Prostate gland (tissue), 2 donors: ENCODE measurements at regions not wholly inside any gene's neighbourhood (a gene's known extent, or its start where the extent isn't known, plus 50 kb on each side); places are given as distances from the start of the nearest gene placed in this dataset.

Experiments used
- DNase-seq: peaks from one replicate; pipeline ENCODE4 v3.0.0-alpha.2; 2019; ENCODE audit warnings: low spot score
- H3K27ac ChIP-seq, 2 donors: fragments of 200-600 bp; sonication (generic); 2 replicates each; pipeline ENCODE4 v1.5.1; 2017 to 2019
- H3K27me3 ChIP-seq: fragments of 200-600 bp; sonication (generic); replicated peaks from 2 replicates; pipeline ENCODE4 v1.5.1; 2019; ENCODE audit not compliant: insufficient read depth
- H3K36me3 ChIP-seq, 2 donors: fragments of 200-600 bp; sonication (generic); 1 replicate in 1 of 2; 2 replicates in 1 of 2; pipeline versions ENCODE4 v1.5.1 to v1.8.1; 2017 to 2019
- H3K4me1 ChIP-seq: fragments of 200-600 bp; sonication (generic); replicated peaks from 2 replicates; pipeline ENCODE4 v1.5.1; 2019
- H3K4me3 ChIP-seq, 2 donors: fragments of 200-600 bp; sonication (generic); 2 replicates each; pipeline ENCODE4 v1.5.1; 2017 to 2019
- H3K9me3 ChIP-seq: fragments of 200-600 bp; sonication (generic); 2 replicates; pipeline ENCODE4 v1.5.1; 2017
- POLR2A ChIP-seq: fragments of 450-650 bp; IDR thresholded peaks from one replicate; pipeline ENCODE4 v1.6.1; 2016; ENCODE audit warnings: antibody characterized with exemption, mild to moderate bottlenecking
- POLR2AphosphoS5 ChIP-seq: sonication (generic); formaldehyde crosslinking; IDR thresholded peaks from one replicate; pipeline ENCODE4 v1.6.1; 2017; ENCODE audit warnings: antibody characterized with exemption
- WGBS: methylation state at CpG from one replicate; pipeline ENCODE4 v1.1.5; 2018; 5-methylcytosine and 5-hydroxymethylcytosine counted together
- intact Hi-C: fragments of 100-400 bp; cut with DNase I; formaldehyde crosslinking; loops from one replicate; pipeline ENCODE4 v1.14.2; 2022
- TF ChIP-seq, protein P1 (sequence below), 4 experiments: fragments of 200-600 bp in 2 of 4; fragments of 450-650 bp in 2 of 4; sonication (generic) in 2 of 4; IDR thresholded peaks; 1 replicate in 3 of 4; 2 replicates in 1 of 4; pipeline ENCODE4 v1.5.1; 2016 to 2019; ENCODE audit warnings: antibody characterized with exemption in 4 of 4, mild to moderate bottlenecking in 2 of 4, moderate library complexity in 2 of 4

DNA sequence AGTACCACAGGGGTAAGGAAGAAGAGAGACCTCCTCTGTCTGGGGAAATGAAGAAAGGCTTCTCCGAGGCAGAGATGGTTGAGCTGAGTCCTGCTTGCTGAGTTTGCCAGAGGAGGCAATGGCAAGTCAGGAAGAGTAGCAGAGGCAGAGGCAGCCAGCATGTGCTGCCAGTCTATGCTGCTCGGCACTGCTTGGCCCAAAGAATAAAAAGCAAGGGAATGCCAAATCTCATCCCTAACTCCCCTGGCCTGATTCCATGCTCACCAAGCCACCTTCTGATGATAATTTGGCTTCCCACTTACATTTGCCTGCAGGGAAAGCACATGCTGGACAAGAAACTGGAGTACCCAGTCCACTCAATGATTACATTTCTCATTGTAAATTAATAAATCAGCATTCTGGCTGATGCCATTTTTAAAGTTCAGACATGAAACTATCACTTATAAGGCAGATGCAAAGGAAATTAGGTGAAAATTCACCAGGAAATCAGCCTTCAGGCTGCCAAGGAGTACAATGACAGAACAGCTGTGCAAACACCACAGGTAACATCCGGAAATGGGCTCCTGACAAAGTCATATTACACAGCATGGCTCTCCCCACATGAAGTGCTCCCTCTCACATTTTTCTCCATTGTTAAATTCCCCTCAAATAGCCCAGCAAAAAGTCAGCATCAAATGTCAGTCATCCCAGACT, 245.9 kb downstream of the MTERF1 start:
- TF ChIP-seq, protein P1, sequence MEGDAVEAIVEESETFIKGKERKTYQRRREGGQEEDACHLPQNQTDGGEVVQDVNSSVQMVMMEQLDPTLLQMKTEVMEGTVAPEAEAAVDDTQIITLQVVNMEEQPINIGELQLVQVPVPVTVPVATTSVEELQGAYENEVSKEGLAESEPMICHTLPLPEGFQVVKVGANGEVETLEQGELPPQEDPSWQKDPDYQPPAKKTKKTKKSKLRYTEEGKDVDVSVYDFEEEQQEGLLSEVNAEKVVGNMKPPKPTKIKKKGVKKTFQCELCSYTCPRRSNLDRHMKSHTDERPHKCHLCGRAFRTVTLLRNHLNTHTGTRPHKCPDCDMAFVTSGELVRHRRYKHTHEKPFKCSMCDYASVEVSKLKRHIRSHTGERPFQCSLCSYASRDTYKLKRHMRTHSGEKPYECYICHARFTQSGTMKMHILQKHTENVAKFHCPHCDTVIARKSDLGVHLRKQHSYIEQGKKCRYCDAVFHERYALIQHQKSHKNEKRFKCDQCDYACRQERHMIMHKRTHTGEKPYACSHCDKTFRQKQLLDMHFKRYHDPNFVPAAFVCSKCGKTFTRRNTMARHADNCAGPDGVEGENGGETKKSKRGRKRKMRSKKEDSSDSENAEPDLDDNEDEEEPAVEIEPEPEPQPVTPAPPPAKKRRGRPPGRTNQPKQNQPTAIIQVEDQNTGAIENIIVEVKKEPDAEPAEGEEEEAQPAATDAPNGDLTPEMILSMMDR (IDR thresholded peaks at IDR 0.05) = no peak
- TF ChIP-seq POLR2AphosphoS5 = peak; percentile 65
- H3K27ac ChIP-seq = peak overlapping the region; percentile 30 to 42
- H3K27me3 ChIP-seq = no peaks in the 10 kb centered on the region
- WGBS = 38% methylated on average over 3 of the region's 3 CpGs
- DNase-seq = peak; percentile 64
- intact Hi-C loops = loop anchor here (10.0 kb wide), 1 partner anchor 550 kb away; no protein-coding TSS in a partner anchor
- no peaks in the 10 kb centered on the region for H3K36me3 ChIP-seq
- no peaks in the 10 kb centered on the region for H3K9me3 ChIP-seq
- H3K4me3 ChIP-seq = no peak overlapping the region
- H3K4me1 ChIP-seq = peaks cover 9% of the 10 kb centered on the region

DNA sequence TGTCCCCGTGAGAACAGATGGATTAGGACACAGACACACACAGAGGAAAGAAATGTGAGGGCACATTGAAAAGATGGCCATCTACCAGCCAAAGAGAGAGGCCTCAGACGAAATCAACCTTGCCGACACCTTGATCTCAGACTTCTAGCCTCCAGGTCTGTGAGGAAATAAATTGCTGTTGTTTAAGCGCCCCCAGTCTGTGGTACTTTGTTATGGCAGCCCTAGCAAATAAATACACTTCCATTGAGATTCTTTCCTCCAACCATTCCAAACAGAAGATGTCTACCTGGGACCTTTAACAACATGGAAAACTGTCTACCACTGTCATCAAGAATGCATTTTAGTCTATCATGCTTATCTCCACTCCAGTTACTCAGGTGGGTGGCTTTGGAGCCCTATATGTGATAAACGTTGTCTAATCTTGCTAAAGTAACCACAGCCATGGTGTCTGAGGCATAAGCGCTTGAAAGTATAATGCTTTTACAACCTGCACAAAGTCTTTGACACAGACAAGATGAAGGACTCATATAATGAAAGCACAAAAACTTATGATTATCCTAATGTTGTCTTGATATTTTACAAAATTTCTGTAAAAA, 244.3 kb downstream of the MTERF1 start:
- 73% methylated on average over 6 of the region's 6 CpGs for WGBS
- Histone ChIP-seq H3K36me3 (no peaks in the 10 kb centered on the region), H3K9me3 (no peaks in the 10 kb centered on the region), H3K4me3 (no peak overlapping the region), H3K27me3 (no peaks in the 10 kb centered on the region), H3K27ac (no peak overlapping the region), H3K4me1 (peaks cover 9% of the 10 kb centered on the region)
- TF ChIP-seq, protein P1 (IDR thresholded peaks at IDR 0.05) = peak in 3 of 4 experiments; percentile 29 to 59 (median 58)
- no peak for TF ChIP-seq POLR2A
- no peak for DNase-seq
- intact Hi-C loops = loop anchor here (10.0 kb wide), 1 partner anchor 551 kb away; no protein-coding TSS in a partner anchor

DNA sequence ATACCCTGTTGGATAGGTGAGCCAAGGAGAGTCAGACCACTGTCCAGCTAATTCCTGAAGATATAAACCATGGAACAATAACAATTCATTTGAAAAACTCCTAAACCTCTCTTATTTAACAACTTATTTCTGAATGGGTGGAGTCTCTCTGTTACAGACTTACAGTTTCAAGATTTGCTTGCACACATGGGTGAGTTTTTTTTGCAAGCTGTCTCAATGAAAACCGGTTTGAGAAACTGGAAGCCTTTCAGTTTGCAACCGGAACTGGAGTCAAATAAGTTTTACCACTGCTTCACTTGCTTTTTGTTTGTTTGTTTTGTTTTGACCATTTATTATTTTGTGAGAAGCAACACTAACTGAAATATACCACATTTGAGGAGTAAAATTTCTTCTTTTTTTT, 243.8 kb downstream of the MTERF1 start:
- intact Hi-C loops = loop anchor here (10.0 kb wide), 1 partner anchor 552 kb away; no protein-coding TSS in a partner anchor
- Histone ChIP-seq H3K27ac (no peak overlapping the region), H3K4me1 (peaks cover 9% of the 10 kb centered on the region), H3K9me3 (no peaks in the 10 kb centered on the region), H3K4me3 (no peak overlapping the region), H3K36me3 (no peaks in the 10 kb centered on the region), H3K27me3 (no peaks in the 10 kb centered on the region)
- peak; percentile 33 for DNase-seq
- TF ChIP-seq POLR2AphosphoS5 (peak; percentile 35), POLR2A (no peak)
- WGBS = 45% methylated on average over 2 of the region's 2 CpGs

DNA sequence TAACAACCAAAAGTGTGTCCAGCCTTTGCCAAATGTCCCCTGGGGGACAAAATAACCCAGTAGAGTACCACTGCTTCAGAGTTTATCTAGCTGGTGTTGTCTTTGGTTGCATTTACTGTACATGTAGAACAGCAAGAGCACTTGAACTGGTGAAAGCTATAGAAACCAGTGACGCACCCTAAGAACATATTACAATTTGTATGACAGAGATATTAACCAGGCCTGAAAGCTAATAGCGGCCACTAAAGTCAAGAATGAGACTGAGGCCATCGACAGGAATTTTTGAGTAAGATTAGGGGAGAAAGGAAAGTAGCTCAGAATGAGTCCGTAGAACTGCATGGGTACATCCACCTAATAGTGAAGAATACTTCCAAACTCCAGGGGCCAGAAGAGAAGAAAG, 236.2 kb downstream of the MTERF1 start:
- Histone ChIP-seq H3K4me3 (no peak overlapping the region), H3K36me3 (no peaks in the 10 kb centered on the region), H3K27ac (no peak overlapping the region), H3K27me3 (no peaks in the 10 kb centered on the region), H3K4me1 (no peaks in the 10 kb centered on the region), H3K9me3 (no peaks in the 10 kb centered on the region)
- no peak for DNase-seq
- TF ChIP-seq, protein P1 (IDR thresholded peaks at IDR 0.05) = no peak
- TF ChIP-seq POLR2AphosphoS5 = no peak
- no peak for TF ChIP-seq POLR2A
- intact Hi-C loops = no loop called here
- 91% methylated on average over 4 of the region's 4 CpGs for WGBS

DNA sequence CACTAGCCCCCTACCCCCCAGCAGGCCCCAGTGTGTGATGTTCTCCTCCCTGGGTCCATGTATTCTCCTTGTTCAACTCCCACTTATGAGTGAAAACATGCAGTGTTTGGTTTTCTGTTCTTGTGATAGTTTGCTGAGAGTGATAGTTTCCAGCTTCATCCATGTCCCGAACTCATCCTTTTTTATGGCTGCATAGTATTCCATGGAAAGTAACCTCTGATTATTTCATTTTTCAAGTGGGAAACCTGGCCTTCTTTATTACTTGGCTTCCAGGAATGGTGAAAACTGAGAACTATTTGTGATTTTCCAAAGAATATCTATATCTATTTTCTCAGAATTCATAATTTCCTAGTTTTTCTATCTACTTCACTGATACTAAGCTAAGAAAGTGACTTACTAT, 235.0 kb downstream of the MTERF1 start:
- no peak overlapping the region for H3K4me3 ChIP-seq
- no peak for DNase-seq
- TF ChIP-seq POLR2AphosphoS5 = no peak
- TF ChIP-seq POLR2A = no peak
- TF ChIP-seq, protein P1 (IDR thresholded peaks at IDR 0.05) = no peak
- no peak overlapping the region for H3K27ac ChIP-seq
- intact Hi-C loops = no loop called here
- H3K27me3 ChIP-seq = no peaks in the 10 kb centered on the region
- no peaks in the 10 kb centered on the region for H3K4me1 ChIP-seq
- 97% methylated on average over 1 of the region's 1 CpG for WGBS
- no peaks in the 10 kb centered on the region for H3K9me3 ChIP-seq
- H3K36me3 ChIP-seq = no peaks in the 10 kb centered on the region
